ENCODE measurements at regions not wholly inside any gene's neighbourhood (a gene's known extent, or its start where the extent isn't known, plus 50 kb on each side); places are given as distances from the start of the nearest gene placed in this dataset.

GRCh38 chr12:61654698-61655097, 605.5 kb upstream of the USP15 start:
- peak; percentile 18 for DNase-seq (ENCODE audit: low read depth)
- peak; percentile 48 for TF ChIP-seq CTCF (IDR thresholded peaks at IDR 0.05; ENCODE audit: control insufficient read depth, extremely low read depth, insufficient read depth)
- no peak overlapping the region for H3K4me3 ChIP-seq (ENCODE audit: low read depth, low read length)

GRCh38 chr12:61655241-61655640, 605.0 kb upstream of the USP15 start:
- no peak overlapping the region for H3K4me3 ChIP-seq (ENCODE audit: low read depth, low read length)
- no peak for TF ChIP-seq CTCF (IDR thresholded peaks at IDR 0.05; ENCODE audit: control insufficient read depth, extremely low read depth, insufficient read depth)
- no peak for DNase-seq (ENCODE audit: low read depth)

- TF ChIP-seq CTCF (IDR thresholded peaks at IDR 0.05; ENCODE audit: control insufficient read depth, extremely low read depth, insufficient read depth) = no peak
- DNase-seq (ENCODE audit: low read depth) = no peak
- no peak overlapping the region for H3K4me3 ChIP-seq (ENCODE audit: low read depth, low read length)
These were observed 592.5 kb upstream of the USP15 start for GRCh38 chr12:61667676-61668075.

DNA sequence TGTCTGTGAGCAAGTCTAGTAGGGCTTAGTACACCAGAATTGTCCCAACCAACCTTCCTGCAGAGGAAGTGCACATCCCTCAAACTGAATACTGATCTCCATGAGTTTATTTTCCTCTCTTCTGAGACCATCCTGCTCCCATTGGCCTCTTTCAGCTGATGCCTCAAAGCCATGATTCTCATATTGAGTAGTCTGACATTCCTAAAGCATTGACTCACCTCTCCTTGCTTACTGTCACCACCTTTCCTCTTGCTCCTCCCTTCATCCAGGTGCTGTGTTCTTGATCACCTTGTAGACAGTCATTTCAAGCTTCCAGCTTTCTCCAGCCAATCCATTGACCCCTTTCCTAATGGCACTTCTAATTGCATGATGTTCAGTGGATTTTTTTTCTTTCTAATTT, 583.7 kb upstream of the USP15 start:
- TF ChIP-seq CTCF (IDR thresholded peaks at IDR 0.05; ENCODE audit: control insufficient read depth, extremely low read depth, insufficient read depth) = no peak
- H3K4me3 ChIP-seq (ENCODE audit: low read depth, low read length) = no peak overlapping the region
- no peak for DNase-seq (ENCODE audit: low read depth)

DNA sequence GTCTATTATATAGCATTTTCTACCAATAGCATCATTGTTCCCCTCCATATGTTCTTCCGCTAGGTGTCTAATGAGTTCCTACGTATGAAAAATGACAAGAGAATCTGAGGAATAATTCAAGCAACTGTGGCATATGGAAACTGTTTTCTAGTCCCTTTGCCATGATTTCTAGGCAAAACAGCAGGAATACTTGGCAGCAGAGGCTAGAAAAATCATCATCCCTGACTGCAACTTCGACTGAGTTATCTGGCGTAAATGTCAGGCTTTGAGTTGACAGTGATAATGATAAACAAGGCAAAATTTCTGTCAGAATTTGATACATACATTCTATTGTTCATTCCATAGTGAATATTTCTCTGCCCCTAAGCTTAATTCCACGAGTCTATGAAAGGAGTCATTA, 572.8 kb upstream of the USP15 start:
- TF ChIP-seq CTCF (IDR thresholded peaks at IDR 0.05; ENCODE audit: control insufficient read depth, extremely low read depth, insufficient read depth) = no peak
- H3K4me3 ChIP-seq (ENCODE audit: low read depth, low read length) = no peak overlapping the region
- no peak for DNase-seq (ENCODE audit: low read depth)

- TF ChIP-seq CTCF (IDR thresholded peaks at IDR 0.05; ENCODE audit: control insufficient read depth, extremely low read depth, insufficient read depth) = no peak
- no peak overlapping the region for H3K4me3 ChIP-seq (ENCODE audit: low read depth, low read length)
- DNase-seq (ENCODE audit: low read depth) = no peak
These were observed 566.0 kb upstream of the USP15 start for GRCh38 chr12:61694214-61694613.

GRCh38 chr12:61701471-61701870, 558.7 kb upstream of the USP15 start:
- no peak for TF ChIP-seq CTCF (IDR thresholded peaks at IDR 0.05; ENCODE audit: control insufficient read depth, extremely low read depth, insufficient read depth)
- no peak for DNase-seq (ENCODE audit: low read depth)
- no peak overlapping the region for H3K4me3 ChIP-seq (ENCODE audit: low read depth, low read length)
